ENCODE measurements at regions not wholly inside any gene's neighbourhood (a gene's known extent, or its start where the extent isn't known, plus 50 kb on each side); places are given as distances from the start of the nearest gene placed in this dataset.

GRCh38 chr15:98103570-98103969 is 143.1 kb downstream of the ARRDC4 start:
- TF ChIP-seq EZH2 (IDR thresholded peaks at IDR 0.05) (no peak), POLR2AphosphoS5 (IDR thresholded peaks at IDR 0.05; ENCODE audit: borderline replicate concordance, low read depth, low read length) (no peak), FOXP2 (optimal IDR thresholded peaks at IDR 0.05; ENCODE audit: control extremely low read depth, extremely low read length, insufficient read depth) (no peak)
